Testis (tissue), 2 donors: ENCODE measurements at regions not wholly inside any gene's neighbourhood (a gene's known extent, or its start where the extent isn't known, plus 50 kb on each side); places are given as distances from the start of the nearest gene placed in this dataset.

Source experiments
- DNase-seq: peaks from one replicate; pipeline ENCODE4 v3.0.0-alpha.2; 2019
- H3K27ac ChIP-seq, 2 donors: fragments of 200-600 bp; sonication (generic); one replicate each; pipeline ENCODE4 v1.5.1; 2019
- H3K27me3 ChIP-seq: fragments of 200-600 bp; sonication (generic); one replicate; pipeline ENCODE4 v1.5.1; 2019
- H3K36me3 ChIP-seq: fragments of 200-600 bp; sonication (generic); one replicate; pipeline ENCODE4 v1.5.1; 2017; ENCODE audit warnings: low read depth; ENCODE audit errors: missing control alignments
- H3K4me1 ChIP-seq: fragments of 200-600 bp; sonication (generic); one replicate; pipeline ENCODE4 v1.5.1; 2019
- H3K4me3 ChIP-seq, 2 donors: fragments of 200-600 bp; sonication (generic); one replicate each; pipeline ENCODE4 v1.5.1; 2017 to 2019
- H3K9me3 ChIP-seq: fragments of 200-600 bp; sonication (generic); one replicate; pipeline ENCODE4 v1.5.1; 2017
- POLR2A ChIP-seq: fragments of 450-650 bp; IDR thresholded peaks from one replicate; pipeline ENCODE4 v1.6.1; 2017; ENCODE audit warnings: antibody characterized with exemption, mild to moderate bottlenecking, moderate library complexity
- WGBS, 2 donors: methylation state at CpG; one replicate each; pipeline ENCODE4 v1.1.5; 2018; 5-methylcytosine and 5-hydroxymethylcytosine counted together
- intact Hi-C: fragments of 100-400 bp; cut with DNase I; formaldehyde crosslinking; loops from one replicate; pipeline ENCODE4 v1.15.1; 2023; ENCODE audit warnings: low total_unique reads
- TF ChIP-seq, protein P1 (sequence below), 3 experiments: fragments of 450-650 bp in 2 of 3; fragments of 200-600 bp in 1 of 3; sonication (generic) in 1 of 3; IDR thresholded peaks; one replicate each; pipeline ENCODE4 v1.5.1; 2016 to 2019; ENCODE audit warnings: antibody characterized with exemption in 3 of 3, mild to moderate bottlenecking in 2 of 3, moderate library complexity in 1 of 3

DNA sequence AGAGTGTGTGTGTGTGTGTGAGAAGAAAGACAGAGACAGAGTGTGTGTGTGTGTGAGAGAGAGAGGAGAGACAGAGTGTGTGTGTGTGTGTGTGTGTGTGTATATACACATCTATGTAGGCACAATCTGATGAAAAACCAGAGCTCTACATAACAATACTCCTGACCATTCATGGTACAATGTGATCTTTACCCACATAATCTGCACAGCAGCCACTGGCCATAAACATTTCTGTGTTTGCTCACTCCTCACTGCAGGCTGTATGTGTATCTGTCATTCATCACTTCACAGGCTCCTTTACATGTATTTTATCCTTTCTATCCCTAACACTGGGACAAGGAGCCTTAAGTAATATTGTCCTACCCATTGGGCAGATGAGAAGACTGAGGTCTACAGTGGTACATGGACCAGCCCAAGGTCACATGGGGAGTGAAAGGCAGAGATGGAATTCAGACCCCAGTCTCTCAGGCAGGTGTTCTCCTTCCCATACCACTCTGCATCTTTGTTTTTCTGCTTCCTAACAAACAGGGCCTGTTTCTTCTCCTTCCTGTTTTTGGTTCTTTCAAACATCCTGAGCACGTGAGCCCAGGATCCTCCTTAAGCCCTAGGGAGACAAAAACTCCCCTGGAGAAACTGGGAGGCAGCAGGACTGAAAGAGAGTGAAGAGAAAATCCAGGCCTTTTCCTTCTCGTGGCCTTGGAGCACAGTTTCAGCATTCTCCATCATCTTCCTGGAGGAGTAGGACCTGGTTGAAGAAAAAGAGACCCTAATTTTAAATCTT, 201.7 kb upstream of the MSX2 start:
- TF ChIP-seq, protein P1, sequence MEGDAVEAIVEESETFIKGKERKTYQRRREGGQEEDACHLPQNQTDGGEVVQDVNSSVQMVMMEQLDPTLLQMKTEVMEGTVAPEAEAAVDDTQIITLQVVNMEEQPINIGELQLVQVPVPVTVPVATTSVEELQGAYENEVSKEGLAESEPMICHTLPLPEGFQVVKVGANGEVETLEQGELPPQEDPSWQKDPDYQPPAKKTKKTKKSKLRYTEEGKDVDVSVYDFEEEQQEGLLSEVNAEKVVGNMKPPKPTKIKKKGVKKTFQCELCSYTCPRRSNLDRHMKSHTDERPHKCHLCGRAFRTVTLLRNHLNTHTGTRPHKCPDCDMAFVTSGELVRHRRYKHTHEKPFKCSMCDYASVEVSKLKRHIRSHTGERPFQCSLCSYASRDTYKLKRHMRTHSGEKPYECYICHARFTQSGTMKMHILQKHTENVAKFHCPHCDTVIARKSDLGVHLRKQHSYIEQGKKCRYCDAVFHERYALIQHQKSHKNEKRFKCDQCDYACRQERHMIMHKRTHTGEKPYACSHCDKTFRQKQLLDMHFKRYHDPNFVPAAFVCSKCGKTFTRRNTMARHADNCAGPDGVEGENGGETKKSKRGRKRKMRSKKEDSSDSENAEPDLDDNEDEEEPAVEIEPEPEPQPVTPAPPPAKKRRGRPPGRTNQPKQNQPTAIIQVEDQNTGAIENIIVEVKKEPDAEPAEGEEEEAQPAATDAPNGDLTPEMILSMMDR (IDR thresholded peaks at IDR 0.05): no peak
- TF ChIP-seq POLR2A: no peak
- H3K4me1 ChIP-seq: peaks cover 12% of the 10 kb centered on the region
- H3K27me3 ChIP-seq: no peaks in the 10 kb centered on the region
- intact Hi-C loops: no loop called here
- peak overlapping the region; percentile 0 to 29 for H3K27ac ChIP-seq
- no peaks in the 10 kb centered on the region for H3K9me3 ChIP-seq
- WGBS, 2 donors: 18 to 23% methylated on average over 2 of the region's 2 CpGs
- H3K36me3 ChIP-seq: no peaks in the 10 kb centered on the region
- no peak for DNase-seq
- H3K4me3 ChIP-seq: no peak overlapping the region

DNA sequence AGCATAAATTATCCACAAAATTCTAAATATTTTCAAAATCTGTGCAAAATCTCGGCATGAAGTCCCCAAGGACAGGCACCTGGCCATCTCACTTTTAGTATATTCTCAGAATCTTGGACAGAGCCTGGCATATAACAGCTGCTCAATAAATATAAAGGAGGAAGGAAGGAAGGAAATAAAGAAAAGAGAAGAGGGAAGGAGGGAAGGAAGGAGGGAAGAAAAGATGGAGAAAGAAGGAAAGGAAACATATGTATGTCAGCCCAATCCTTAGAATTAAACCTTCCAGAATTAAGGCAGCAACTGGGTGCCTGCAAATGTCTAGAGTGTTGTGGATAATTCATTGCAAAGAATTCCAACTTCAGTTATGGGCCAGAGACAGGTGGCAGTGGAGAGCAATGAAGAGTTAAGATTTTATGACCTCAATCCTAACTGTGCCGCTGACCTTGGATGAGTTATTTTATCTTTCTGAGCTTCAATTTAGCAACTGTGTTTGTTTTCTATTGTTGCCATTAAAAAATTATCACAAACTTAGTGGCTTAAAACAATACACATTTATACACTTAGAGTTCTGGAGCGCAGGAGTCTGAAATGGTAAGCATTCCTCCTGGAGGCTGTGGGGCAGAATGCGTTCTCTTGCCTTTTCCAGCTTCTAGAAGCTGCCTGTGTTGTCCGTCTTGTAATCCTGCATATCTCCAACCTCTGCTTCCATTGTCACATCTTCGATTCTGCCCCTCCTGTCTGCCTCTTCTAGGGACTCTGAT, 200.9 kb upstream of the MSX2 start:
- peaks cover 12% of the 10 kb centered on the region for H3K4me1 ChIP-seq
- no peak overlapping the region for H3K4me3 ChIP-seq
- no peak for TF ChIP-seq POLR2A
- TF ChIP-seq, protein P1 (IDR thresholded peaks at IDR 0.05): peak in 2 of 3 experiments; percentile 27 to 35
- H3K9me3 ChIP-seq: no peaks in the 10 kb centered on the region
- peak; percentile 63 for DNase-seq
- 35 to 45% methylated on average over 6 of the region's 6 CpGs for WGBS, 2 donors
- H3K27me3 ChIP-seq: no peaks in the 10 kb centered on the region
- H3K36me3 ChIP-seq: no peaks in the 10 kb centered on the region
- H3K27ac ChIP-seq: peak overlapping the region; percentile 29 to 65
- intact Hi-C loops: no loop called here

DNA sequence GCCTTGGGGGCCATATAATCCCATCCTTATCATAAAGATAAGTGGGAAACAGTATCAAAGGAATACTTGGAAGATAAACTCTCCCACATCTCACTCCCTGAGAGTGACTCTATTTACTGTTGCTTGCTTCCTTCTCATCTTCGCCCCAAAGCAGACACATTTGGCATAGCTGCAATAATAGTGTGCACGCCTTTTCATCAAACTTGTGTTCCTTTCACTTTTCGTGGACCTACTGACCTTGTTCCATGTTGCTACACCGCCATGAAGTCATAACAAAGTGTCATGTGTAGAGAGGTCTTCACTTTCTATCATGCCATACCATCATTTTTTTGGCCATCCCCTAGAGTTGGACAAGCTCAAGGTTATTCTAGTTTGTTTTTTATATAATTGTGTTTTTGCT, 200.0 kb upstream of the MSX2 start:
- Histone ChIP-seq H3K4me1 (peaks cover 12% of the 10 kb centered on the region), H3K27ac (peak overlapping the region; percentile 2 to 65), H3K27me3 (no peaks in the 10 kb centered on the region), H3K9me3 (no peaks in the 10 kb centered on the region), H3K36me3 (no peaks in the 10 kb centered on the region), H3K4me3 (no peak overlapping the region)
- peak; percentile 63 for DNase-seq
- TF ChIP-seq, protein P1 (IDR thresholded peaks at IDR 0.05): no peak
- no peak for TF ChIP-seq POLR2A
- intact Hi-C loops: no loop called here
- 41 to 58% methylated on average over 4 of the region's 4 CpGs for WGBS, 2 donors

GRCh38 chr5:174526177-174526576, 198.2 kb upstream of the MSX2 start:
- TF ChIP-seq, protein P1 (IDR thresholded peaks at IDR 0.05): no peak
- no peak for TF ChIP-seq POLR2A
- no peaks in the 10 kb centered on the region for H3K36me3 ChIP-seq
- no peaks in the 10 kb centered on the region for H3K9me3 ChIP-seq
- no peaks in the 10 kb centered on the region for H3K4me1 ChIP-seq
- H3K27ac ChIP-seq: no peak overlapping the region
- WGBS, 2 donors: 70 to 95% methylated on average over 4 of the region's 4 CpGs
- no peaks in the 10 kb centered on the region for H3K27me3 ChIP-seq
- no peak for DNase-seq
- intact Hi-C loops: no loop called here
- H3K4me3 ChIP-seq: no peak overlapping the region
